Esophagus mucosa (tissue), 1 donor: ENCODE measurements at regions not wholly inside any gene's neighbourhood (a gene's known extent, or its start where the extent isn't known, plus 50 kb on each side); places are given as distances from the start of the nearest gene placed in this dataset.
"Not testable (repeated sequence)": the region's sequence is repeated elsewhere in the genome, so short reads cannot be mapped to it uniquely, and the experiment has no call there.

Source experiments
- ATAC-seq: fragments of 200-7000 bp; cut with Tn5 transposase; one replicate; pipeline ENCODE4 v1.9.1; 2020
- donor health status: DM: yes; HTN: yes; CAD: no.

- ATAC-seq: not testable (repeated sequence)
Observed at GRCh38 chr15:53011779-53012178, 221.6 kb upstream of the ONECUT1 start.

GRCh38 chr15:53009093-53009492 is 219.0 kb upstream of the ONECUT1 start:
- ATAC-seq: no peak

GRCh38 chr15:53000409-53000808 is 210.3 kb upstream of the ONECUT1 start:
- no peak for ATAC-seq

GRCh38 chr15:52997123-52997522 is 207.0 kb upstream of the ONECUT1 start:
- ATAC-seq: no peak

- no peak for ATAC-seq
Observed at GRCh38 chr15:52994290-52994689, 204.2 kb upstream of the ONECUT1 start.

- no peak for ATAC-seq
Observed at GRCh38 chr15:52984507-52984906, 194.4 kb upstream of the ONECUT1 start.

GRCh38 chr15:52980446-52980845 is 190.3 kb upstream of the ONECUT1 start:
- no peak for ATAC-seq

- no peak for ATAC-seq
Observed at GRCh38 chr15:52976516-52977075, 186.5 kb upstream of the ONECUT1 start.

- no peak for ATAC-seq
Observed at GRCh38 chr15:52975941-52976449, 185.9 kb upstream of the ONECUT1 start.

GRCh38 chr15:52963865-52964264 is 173.7 kb upstream of the ONECUT1 start:
- no peak for ATAC-seq

- no peak for ATAC-seq
Observed at GRCh38 chr15:52960283-52960682, 170.1 kb upstream of the ONECUT1 start.

- ATAC-seq: no peak
Observed at GRCh38 chr15:52943746-52944145, 153.6 kb upstream of the ONECUT1 start.

- ATAC-seq: no peak
Observed at GRCh38 chr15:52936489-52936888, 146.4 kb upstream of the ONECUT1 start.

- no peak for ATAC-seq
Observed at GRCh38 chr15:52925130-52925529, 135.0 kb upstream of the ONECUT1 start.

- no peak for ATAC-seq
Observed at GRCh38 chr15:52924630-52925029, 134.5 kb upstream of the ONECUT1 start.

GRCh38 chr15:52923626-52924025 is 133.5 kb upstream of the ONECUT1 start:
- no peak for ATAC-seq

GRCh38 chr15:52922871-52923270 is 132.7 kb upstream of the ONECUT1 start:
- ATAC-seq: no peak

- peak; percentile 76 for ATAC-seq
Observed at GRCh38 chr15:52912172-52912571, 122.0 kb upstream of the ONECUT1 start.

- no peak for ATAC-seq
Observed at GRCh38 chr15:52893338-52893737, 103.2 kb upstream of the ONECUT1 start.

- no peak for ATAC-seq
Observed at GRCh38 chr15:52879904-52880303, 89.8 kb upstream of the ONECUT1 start.

GRCh38 chr15:52879145-52879544 is 89.0 kb upstream of the ONECUT1 start:
- no peak for ATAC-seq

- no peak for ATAC-seq
Observed at GRCh38 chr15:52876991-52877663, 87.0 kb upstream of the ONECUT1 start.

- no peak for ATAC-seq
Observed at GRCh38 chr15:52872036-52872818, 82.1 kb upstream of the ONECUT1 start.

GRCh38 chr15:52870015-52870414 is 79.9 kb upstream of the ONECUT1 start:
- no peak for ATAC-seq
